ENCODE measurements at regions not wholly inside any gene's neighbourhood (a gene's known extent, or its start where the extent isn't known, plus 50 kb on each side); places are given as distances from the start of the nearest gene placed in this dataset.

DNA sequence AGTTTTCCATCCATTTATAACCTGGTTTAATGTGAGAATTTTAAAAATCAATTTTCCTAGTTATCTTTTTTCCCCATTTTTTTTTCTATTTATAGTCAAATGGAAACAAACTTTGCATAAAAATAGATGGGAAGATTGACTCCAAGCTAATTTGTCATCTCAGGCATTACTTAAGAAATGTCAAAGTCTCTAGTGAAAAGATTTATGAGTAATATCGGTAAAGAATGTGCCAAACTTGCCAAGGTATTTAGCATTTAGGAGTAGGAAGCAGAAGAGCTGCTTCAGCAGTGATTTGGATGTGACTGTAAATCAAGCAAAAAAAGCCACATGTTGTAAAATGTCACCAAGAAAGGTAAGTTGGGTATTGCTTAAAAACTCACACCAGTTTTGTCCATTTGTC, 108.6 kb downstream of the LACC1 start:
- Histone ChIP-seq H3K4me3 (ENCODE audit: low read length) (no peak overlapping the region), H3K9ac (ENCODE audit: low read length) (no peak overlapping the region), H3K27ac (ENCODE audit: low read depth, low read length) (no peak overlapping the region)

DNA sequence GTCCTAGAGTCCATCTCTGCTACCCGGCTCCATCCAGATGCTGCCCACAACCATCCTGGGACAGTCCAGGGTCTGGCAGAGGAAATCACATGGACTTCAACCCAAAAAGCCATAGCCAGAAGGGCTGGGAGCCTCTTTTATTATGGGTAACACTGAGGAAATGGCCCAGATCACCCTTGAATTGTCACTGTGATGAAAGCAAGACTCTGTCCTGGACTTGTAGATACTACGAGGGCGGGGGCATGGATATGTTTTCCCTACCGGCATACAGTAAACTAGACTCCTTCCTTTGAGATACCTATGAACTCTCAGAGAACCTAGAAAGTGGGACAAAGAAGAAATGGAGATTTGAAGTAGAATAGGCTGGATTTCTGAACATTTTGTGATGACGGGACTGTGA, 110.3 kb downstream of the LACC1 start:
- no peaks in the 10 kb centered on the region for H3K27me3 ChIP-seq (ENCODE audit: control insufficient read depth, insufficient read depth, low read length)
- H3K9ac ChIP-seq (ENCODE audit: low read length) = no peak overlapping the region
- no peak overlapping the region for H3K4me3 ChIP-seq (ENCODE audit: low read length)
- no peaks in the 10 kb centered on the region for H3K36me3 ChIP-seq (ENCODE audit: control insufficient read depth, insufficient read depth, low read length)
- no peak overlapping the region for H3K27ac ChIP-seq (ENCODE audit: low read depth, low read length)
- H3K4me1 ChIP-seq (ENCODE audit: control insufficient read depth, insufficient read depth, low read length) = no peaks in the 10 kb centered on the region

More for the DNA sequence above, 108.6 kb downstream of the LACC1 start:
- Histone ChIP-seq H3K36me3 (ENCODE audit: control insufficient read depth, insufficient read depth, low read length) (no peaks in the 10 kb centered on the region), H3K27me3 (ENCODE audit: control insufficient read depth, insufficient read depth, low read length) (no peaks in the 10 kb centered on the region), H3K4me1 (ENCODE audit: control insufficient read depth, insufficient read depth, low read length) (no peaks in the 10 kb centered on the region)

DNA sequence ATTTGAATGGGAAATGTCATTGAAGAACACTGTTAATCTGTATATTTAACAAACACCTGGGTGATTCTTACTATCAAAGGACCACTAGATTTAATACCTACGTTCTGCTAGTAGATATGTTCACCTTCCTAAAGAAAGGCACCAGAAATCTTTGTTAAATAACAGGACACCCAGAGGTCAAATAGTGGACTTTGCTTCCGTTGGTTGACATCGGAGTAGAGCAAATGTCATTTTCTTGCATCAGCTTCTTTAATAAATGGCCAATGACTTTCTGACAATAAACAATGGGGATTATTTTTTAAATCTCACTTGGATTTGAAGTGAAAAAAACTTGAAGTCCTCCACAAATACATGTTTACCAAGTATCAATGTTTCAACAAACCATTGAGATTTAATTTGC, 111.1 kb downstream of the LACC1 start:
- no peak overlapping the region for H3K27ac ChIP-seq (ENCODE audit: low read depth, low read length)
- no peaks in the 10 kb centered on the region for H3K36me3 ChIP-seq (ENCODE audit: control insufficient read depth, insufficient read depth, low read length)
- no peaks in the 10 kb centered on the region for H3K4me1 ChIP-seq (ENCODE audit: control insufficient read depth, insufficient read depth, low read length)
- H3K9ac ChIP-seq (ENCODE audit: low read length) = no peak overlapping the region
- no peaks in the 10 kb centered on the region for H3K27me3 ChIP-seq (ENCODE audit: control insufficient read depth, insufficient read depth, low read length)
- H3K4me3 ChIP-seq (ENCODE audit: low read length) = no peak overlapping the region

DNA sequence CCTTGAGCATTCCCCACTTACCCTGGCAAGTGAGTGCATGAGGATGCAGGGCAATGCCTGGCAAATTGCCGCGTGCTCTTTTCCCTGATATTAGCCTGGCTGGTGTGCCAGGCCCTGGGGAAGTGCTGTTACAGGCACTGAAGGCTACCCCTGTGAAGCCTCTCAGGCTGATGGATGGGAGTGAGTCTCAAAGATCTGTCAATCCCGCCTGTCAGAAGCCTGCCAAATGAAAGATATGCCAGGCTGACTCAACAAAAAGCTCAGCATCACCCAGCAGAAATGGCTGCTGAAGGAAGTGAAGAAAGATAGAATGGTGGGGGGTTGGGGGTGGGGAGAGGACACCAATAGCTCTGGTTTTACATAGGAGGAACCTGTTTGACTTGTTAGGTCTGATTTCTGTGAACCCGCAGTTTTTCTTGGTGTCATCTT, 112.1 kb downstream of the LACC1 start:
- no peaks in the 10 kb centered on the region for H3K4me1 ChIP-seq (ENCODE audit: control insufficient read depth, insufficient read depth, low read length)
- no peak overlapping the region for H3K27ac ChIP-seq (ENCODE audit: low read depth, low read length)

DNA sequence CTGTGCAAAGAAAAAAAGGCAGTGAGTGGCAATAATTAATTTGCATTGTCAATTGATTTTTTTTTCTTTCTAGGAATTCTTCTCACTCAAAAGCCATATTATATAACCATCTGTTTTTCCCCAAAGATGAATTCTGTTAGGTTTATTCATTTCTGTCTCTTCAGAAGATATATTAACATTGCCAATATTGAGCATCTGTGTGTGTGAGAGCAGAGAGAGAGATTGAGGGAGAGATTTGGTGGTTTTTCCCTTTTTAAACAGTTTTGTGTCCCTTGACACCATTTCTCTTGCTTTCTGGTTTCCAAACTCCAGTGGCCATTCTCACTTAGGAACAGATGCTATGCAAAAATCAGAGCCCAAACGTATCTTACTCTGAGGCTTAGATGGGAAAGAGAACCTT, 112.5 kb downstream of the LACC1 start:
- Histone ChIP-seq H3K4me1 (ENCODE audit: control insufficient read depth, insufficient read depth, low read length) (no peaks in the 10 kb centered on the region), H3K27me3 (ENCODE audit: control insufficient read depth, insufficient read depth, low read length) (no peaks in the 10 kb centered on the region), H3K36me3 (ENCODE audit: control insufficient read depth, insufficient read depth, low read length) (no peaks in the 10 kb centered on the region), H3K4me3 (ENCODE audit: low read length) (no peak overlapping the region), H3K27ac (ENCODE audit: low read depth, low read length) (no peak overlapping the region), H3K9ac (ENCODE audit: low read length) (no peak overlapping the region)

More for the DNA sequence above, 112.1 kb downstream of the LACC1 start:
- no peak overlapping the region for H3K9ac ChIP-seq (ENCODE audit: low read length)
- no peaks in the 10 kb centered on the region for H3K27me3 ChIP-seq (ENCODE audit: control insufficient read depth, insufficient read depth, low read length)
- no peak overlapping the region for H3K4me3 ChIP-seq (ENCODE audit: low read length)
- H3K36me3 ChIP-seq (ENCODE audit: control insufficient read depth, insufficient read depth, low read length) = no peaks in the 10 kb centered on the region

DNA sequence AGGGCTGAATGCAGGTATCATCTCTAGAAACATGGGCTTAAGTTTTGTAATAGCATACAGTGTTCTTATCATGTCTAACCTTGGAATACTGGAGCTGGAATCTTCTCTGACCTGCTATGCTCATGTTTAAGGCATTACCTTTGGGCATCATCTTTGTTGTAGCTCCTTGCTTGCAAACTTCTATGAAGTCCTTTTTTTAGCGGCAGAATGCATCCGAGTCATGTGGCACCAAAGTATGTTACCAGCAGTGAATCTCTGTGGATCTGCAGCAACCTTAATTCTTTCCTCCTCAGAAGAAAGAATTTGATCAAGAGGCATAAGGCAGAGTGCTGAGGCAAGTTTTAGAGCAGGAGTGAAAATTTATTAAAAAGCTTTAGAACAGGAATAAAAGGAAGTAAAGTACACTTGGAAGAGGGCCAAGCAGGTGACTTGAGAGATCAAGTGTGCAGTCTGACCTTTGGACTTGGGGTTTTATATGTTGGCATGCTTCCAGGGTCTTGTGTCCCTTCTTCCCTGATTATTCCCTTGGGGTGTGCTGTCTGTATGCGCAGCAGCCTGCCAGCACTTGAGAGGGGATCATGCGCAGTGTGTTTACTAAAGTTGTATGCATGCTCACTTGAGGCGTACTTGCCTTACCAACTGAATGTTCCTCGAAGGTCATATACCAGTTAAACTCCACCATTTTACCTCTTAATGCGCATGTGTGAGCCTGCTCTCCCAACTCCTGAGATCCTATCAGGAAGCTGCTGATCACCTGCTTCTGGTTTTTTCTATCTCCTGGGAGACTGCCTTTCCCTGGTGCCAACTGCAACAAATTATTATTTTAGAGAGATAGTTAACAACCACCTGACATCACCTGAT, 115.5 kb downstream of the LACC1 start:
- no peaks in the 10 kb centered on the region for H3K36me3 ChIP-seq (ENCODE audit: control insufficient read depth, insufficient read depth, low read length)

DNA sequence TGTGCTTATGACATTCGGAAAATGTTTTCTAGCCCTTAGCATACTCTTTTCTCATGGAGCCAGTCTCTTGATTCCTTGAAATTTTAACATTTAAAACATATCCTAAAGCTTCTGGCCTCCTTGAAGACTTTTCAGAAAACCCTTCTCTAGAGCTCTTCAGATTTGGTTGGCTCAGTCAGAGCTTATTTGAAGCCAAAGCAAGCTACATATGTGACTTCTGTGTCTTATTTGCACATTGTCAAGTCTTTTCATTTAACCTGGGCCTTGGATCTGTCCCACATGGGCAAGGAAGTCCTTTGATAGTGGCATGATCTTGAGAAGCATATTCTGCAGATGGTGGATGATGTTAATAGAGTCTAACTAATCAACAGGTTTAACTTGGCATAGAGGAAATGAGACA, 116.5 kb downstream of the LACC1 start:
- Histone ChIP-seq H3K27me3 (ENCODE audit: control insufficient read depth, insufficient read depth, low read length) (no peaks in the 10 kb centered on the region), H3K27ac (ENCODE audit: low read depth, low read length) (no peak overlapping the region), H3K36me3 (ENCODE audit: control insufficient read depth, insufficient read depth, low read length) (no peaks in the 10 kb centered on the region), H3K9ac (ENCODE audit: low read length) (no peak overlapping the region), H3K4me1 (ENCODE audit: control insufficient read depth, insufficient read depth, low read length) (no peaks in the 10 kb centered on the region), H3K4me3 (ENCODE audit: low read length) (no peak overlapping the region)

More for the DNA sequence above, 115.5 kb downstream of the LACC1 start:
- H3K4me3 ChIP-seq (ENCODE audit: low read length) = no peak overlapping the region
- H3K9ac ChIP-seq (ENCODE audit: low read length) = no peak overlapping the region
- H3K4me1 ChIP-seq (ENCODE audit: control insufficient read depth, insufficient read depth, low read length) = no peaks in the 10 kb centered on the region
- H3K27ac ChIP-seq (ENCODE audit: low read depth, low read length) = no peak overlapping the region
- H3K27me3 ChIP-seq (ENCODE audit: control insufficient read depth, insufficient read depth, low read length) = no peaks in the 10 kb centered on the region

DNA sequence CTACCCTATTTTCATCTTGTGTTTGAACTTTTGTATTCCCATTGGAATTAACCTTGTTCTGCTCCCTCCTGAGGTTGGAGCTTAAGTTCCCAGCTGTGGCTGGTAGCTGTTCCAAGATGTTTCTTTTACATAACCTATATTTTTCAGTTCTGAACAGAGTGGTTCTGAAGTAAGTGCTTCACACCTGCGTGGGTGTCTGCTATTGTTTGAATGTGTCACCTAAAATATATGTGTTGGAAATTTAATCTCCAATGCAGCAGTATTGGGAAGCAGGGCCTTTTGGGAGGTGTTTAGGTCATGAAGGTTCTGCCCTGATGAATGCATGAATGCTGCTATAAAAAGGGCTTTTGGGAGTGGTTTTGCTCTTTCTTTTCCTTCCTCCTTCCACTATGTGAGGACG, 123.8 kb downstream of the LACC1 start:
- H3K9ac ChIP-seq (ENCODE audit: low read length) = no peak overlapping the region

DNA sequence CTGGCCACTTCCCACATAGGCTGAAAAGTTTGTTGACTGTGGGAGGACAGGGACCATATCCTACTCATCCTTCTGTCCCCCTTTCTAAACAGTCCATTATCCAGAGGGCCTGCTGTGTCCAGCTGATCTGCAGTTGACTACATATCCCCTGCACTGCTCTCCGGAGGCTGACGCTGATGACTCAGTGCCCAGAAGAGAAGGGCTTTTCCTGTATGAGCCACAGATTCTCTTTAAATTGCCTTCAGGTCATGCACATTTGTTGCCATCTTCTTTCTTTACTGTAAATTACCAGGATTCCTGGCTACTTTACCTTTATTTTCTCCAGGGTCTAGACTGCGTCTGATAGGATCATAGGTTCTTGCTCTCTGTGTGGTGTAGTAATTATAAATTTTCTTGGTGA, 125.2 kb downstream of the LACC1 start:
- Histone ChIP-seq H3K36me3 (ENCODE audit: control insufficient read depth, insufficient read depth, low read length) (no peaks in the 10 kb centered on the region), H3K4me3 (ENCODE audit: low read length) (no peak overlapping the region), H3K27me3 (ENCODE audit: control insufficient read depth, insufficient read depth, low read length) (peaks cover 2% of the 10 kb centered on the region), H3K27ac (ENCODE audit: low read depth, low read length) (no peak overlapping the region), H3K9ac (ENCODE audit: low read length) (no peak overlapping the region), H3K4me1 (ENCODE audit: control insufficient read depth, insufficient read depth, low read length) (peaks cover 4% of the 10 kb centered on the region)

More for the DNA sequence above, 123.8 kb downstream of the LACC1 start:
- Histone ChIP-seq H3K36me3 (ENCODE audit: control insufficient read depth, insufficient read depth, low read length) (no peaks in the 10 kb centered on the region), H3K4me1 (ENCODE audit: control insufficient read depth, insufficient read depth, low read length) (peaks cover 4% of the 10 kb centered on the region), H3K27me3 (ENCODE audit: control insufficient read depth, insufficient read depth, low read length) (peaks cover 2% of the 10 kb centered on the region), H3K27ac (ENCODE audit: low read depth, low read length) (no peak overlapping the region), H3K4me3 (ENCODE audit: low read length) (no peak overlapping the region)

DNA sequence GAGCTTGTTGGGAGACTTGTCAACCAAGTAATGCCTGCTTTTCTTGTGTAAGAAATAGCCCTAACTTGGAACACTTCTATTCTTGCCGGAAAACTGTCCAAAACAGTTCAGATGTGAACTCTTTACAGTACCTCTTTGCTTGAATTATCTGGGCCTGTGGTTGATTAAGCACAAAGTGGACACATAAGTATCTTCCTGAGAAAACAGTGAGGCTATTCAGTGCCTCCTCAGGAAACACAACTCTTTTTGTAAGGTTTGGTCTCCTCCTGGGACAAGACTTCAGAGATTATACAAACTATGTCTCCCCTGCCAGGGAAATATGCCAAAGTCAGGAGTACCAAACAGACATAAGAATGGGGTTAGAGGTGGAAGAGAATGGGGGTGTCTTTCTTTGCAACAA, 127.7 kb downstream of the LACC1 start:
- Histone ChIP-seq H3K9ac (ENCODE audit: low read length) (no peak overlapping the region), H3K4me3 (ENCODE audit: low read length) (no peak overlapping the region), H3K36me3 (ENCODE audit: control insufficient read depth, insufficient read depth, low read length) (no peaks in the 10 kb centered on the region), H3K27ac (ENCODE audit: low read depth, low read length) (peak overlapping the region; percentile 24), H3K27me3 (ENCODE audit: control insufficient read depth, insufficient read depth, low read length) (peaks cover 2% of the 10 kb centered on the region), H3K4me1 (ENCODE audit: control insufficient read depth, insufficient read depth, low read length) (peaks cover 4% of the 10 kb centered on the region)

DNA sequence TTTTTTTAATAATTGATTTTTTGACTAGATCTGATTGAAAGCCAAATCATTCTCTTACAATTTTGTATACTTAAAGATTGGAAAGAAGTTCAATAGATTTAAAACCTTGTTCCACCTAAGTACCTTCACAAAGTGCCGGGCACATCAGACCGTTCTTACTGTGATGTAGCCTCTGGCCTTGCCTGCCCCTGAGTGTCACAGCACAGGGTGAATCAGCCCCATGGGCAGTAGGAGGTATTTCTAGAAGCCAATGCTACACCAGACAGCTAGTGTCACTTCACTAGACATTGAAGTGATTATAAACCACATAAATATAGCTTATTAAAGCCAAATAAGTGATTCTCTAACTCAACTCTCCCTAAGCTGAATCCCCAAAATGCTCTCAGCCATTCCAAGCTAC, 131.3 kb downstream of the LACC1 start:
- peaks cover 11% of the 10 kb centered on the region for H3K4me1 ChIP-seq (ENCODE audit: control insufficient read depth, insufficient read depth, low read length)
- no peaks in the 10 kb centered on the region for H3K27me3 ChIP-seq (ENCODE audit: control insufficient read depth, insufficient read depth, low read length)
- no peak overlapping the region for H3K4me3 ChIP-seq (ENCODE audit: low read length)
- no peak overlapping the region for H3K27ac ChIP-seq (ENCODE audit: low read depth, low read length)
- no peak overlapping the region for H3K9ac ChIP-seq (ENCODE audit: low read length)
- H3K36me3 ChIP-seq (ENCODE audit: control insufficient read depth, insufficient read depth, low read length) = no peaks in the 10 kb centered on the region

DNA sequence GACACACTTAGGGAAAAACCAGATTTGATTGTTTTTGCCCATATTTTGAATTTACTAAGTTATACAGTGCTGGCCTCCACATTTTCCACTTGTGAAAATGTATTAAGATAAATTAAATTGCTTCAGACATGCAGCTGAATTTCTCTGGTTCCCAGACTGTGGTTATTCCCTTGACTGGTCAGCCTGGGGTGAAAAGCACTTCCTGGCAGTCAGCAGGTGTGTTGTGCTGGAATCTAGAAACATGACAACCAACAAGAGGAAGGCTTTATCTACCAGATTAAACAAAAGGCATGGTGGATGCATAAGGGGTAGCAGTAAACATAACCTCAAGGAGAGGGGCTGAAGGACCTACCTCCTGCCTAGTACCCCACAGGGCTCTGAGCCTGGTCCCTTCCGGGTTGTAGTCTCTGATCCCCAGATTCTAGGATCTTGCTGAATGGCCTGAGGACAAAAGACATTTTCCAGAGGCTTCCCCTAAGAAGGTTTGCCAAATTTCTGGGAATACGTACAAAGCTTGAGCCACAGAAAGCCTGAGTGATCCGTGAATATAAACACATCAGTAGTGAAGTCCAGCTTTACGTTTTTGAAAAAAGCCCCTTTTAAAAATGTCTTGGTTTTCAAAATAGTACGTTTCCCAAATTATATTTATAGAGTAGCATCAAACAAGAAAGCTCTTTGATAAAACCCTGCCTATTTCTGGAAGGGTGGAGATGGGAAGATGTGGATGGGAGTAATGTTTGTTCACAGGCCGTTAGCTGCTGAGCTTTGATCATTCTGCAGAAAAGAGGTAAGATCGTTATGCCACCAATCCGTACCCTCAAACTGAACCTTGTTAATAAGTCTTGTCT, 133.4 kb downstream of the LACC1 start:
- peak overlapping the region; percentile 59 for H3K27ac ChIP-seq (ENCODE audit: low read depth, low read length)
- H3K4me1 ChIP-seq (ENCODE audit: control insufficient read depth, insufficient read depth, low read length) = peaks cover 6% of the 10 kb centered on the region
- no peak overlapping the region for H3K9ac ChIP-seq (ENCODE audit: low read length)
- H3K4me3 ChIP-seq (ENCODE audit: low read length) = no peak overlapping the region
- H3K27me3 ChIP-seq (ENCODE audit: control insufficient read depth, insufficient read depth, low read length) = no peaks in the 10 kb centered on the region
- H3K36me3 ChIP-seq (ENCODE audit: control insufficient read depth, insufficient read depth, low read length) = no peaks in the 10 kb centered on the region

Data from rectal smooth muscle tissue (tissue), 1 donor.